ENCODE measurements at regions not wholly inside any gene's neighbourhood (a gene's known extent, or its start where the extent isn't known, plus 50 kb on each side); places are given as distances from the start of the nearest gene placed in this dataset.

DNA sequence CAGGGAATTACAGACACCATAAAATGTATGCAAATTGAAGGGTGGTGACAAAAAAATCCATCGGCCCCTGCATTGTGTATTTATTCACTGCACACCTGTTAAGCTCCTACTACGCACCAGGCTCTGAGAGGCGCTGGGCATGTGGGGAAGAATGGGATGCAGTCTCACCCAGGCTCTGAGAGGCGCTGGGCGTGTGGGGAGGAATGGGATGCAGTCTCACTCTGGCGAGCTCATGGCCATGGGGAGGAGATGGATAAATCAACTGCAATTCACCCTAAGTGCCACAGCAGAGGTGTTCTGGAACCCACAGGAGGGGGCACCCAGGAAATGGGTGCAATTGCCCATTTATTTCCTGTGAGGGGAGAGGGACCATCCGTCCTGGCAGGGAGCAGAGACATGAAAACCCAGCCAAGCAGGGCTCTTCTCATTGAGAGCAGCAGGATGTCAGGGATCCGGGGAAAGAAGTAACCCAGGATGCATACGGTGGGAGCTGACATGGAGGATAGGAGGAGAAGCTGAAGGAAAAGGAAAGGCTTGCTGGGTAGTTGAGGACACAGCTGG, 798.7 kb downstream of the TBC1D22A start:
- DNase-seq (ENCODE audit: low read depth) = no peak

DNA sequence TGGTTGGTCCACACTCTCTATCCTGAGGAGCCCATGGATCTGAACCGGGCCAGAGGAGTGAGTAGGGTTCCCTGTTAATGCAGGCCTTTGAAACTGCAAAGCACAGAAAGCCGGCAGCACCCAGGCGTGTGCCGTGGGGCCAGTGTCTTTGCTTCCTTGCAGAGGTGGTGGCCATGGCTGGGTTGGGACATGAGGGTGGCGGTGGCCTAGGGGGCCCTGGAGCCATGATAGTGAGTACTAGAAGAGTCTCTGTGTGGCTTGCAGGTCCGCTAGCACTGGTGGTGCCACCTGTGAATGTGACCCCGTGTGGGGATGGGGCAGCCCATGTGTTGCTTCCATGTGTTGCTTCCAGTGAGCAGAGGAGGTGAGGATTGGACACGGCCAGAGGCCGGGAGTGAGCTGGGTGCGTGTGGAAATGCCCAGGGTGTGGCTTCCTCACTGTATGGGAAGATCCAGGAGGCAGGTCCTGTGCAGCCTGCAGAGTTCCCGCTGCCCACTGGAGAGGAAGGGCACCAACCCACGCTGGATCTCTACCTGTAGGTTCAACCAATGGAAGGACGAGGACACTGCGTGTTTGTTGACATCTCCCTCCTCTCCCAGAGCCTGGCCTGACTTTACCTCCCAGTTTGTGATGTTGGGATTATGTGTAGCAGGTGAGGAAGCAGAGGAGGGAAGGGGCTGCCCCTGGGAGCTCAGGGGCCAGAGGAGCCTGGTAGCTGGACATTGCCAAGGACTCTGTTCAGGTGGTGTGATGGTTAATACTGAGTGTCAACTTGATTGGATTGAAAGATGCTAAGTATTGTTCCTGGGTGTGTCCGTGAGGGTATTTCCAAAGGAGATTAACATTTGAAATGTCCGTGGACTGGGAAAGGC, 796.6 kb downstream of the TBC1D22A start:
- no peak for DNase-seq (ENCODE audit: low read depth)

- no peak for DNase-seq (ENCODE audit: low read depth)
Observed at GRCh38 chr22:47556473-47556872, 794.0 kb downstream of the TBC1D22A start.

DNA sequence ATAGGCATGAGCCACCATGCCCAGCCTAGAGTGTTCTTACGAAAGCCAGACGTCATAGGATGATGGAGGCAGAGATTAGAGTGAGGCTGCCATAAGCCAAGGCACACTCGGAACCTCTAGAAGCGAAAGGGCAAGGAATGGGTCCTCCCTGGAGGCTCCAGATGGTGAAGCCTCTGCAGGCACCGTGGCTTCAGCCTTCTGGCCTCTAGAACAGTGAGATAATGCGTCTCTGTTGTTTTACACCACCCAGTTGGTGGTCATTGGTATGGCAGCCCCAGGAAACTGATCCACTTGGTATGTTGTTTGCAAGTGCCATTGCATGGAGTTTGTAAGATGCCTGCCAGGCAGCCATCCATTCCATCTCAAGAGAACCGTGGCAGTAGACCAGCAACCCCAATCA, 791.0 kb downstream of the TBC1D22A start:
- no peak for DNase-seq (ENCODE audit: low read depth)

GRCh38 chr22:47552541-47553205, 790.2 kb downstream of the TBC1D22A start:
- no peak for DNase-seq (ENCODE audit: low read depth)

DNA sequence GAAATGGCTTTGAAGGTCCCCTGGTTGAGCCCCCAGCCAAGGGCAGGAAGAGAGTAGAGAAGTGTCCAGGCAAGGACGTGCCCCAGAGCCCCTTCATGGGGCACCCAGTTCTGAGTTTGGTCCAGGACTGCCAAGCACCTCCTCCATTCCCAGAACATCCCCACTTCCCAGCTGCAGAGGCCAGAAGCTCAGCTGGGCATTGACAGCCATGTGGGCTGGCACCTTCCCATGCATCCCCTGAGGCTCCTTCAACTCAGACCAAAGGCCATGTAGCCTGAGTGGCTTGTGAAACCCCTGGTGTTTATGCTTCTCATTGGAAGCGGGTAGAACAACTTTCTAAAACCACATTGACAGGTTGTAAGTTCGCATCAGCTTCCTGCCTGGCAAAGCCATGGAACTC, 789.6 kb downstream of the TBC1D22A start:
- no peak for DNase-seq (ENCODE audit: low read depth)

DNA sequence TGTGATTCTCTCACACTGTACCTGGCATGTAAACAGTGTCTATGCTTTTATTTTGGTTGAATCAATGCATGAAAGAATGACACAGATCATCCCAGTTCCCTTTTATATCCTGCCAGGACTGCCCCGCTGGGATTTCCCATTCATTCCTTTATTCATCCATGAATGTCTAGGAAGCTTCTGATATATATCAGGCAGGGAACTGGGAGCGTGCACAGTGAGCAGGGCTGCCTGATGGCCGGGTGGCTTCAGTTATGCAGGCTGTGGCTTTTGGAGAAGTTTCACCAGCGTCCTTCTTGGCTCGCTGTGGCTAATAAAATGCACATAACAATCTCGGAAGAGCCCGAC, 789.0 kb downstream of the TBC1D22A start:
- DNase-seq (ENCODE audit: low read depth) = no peak

DNA sequence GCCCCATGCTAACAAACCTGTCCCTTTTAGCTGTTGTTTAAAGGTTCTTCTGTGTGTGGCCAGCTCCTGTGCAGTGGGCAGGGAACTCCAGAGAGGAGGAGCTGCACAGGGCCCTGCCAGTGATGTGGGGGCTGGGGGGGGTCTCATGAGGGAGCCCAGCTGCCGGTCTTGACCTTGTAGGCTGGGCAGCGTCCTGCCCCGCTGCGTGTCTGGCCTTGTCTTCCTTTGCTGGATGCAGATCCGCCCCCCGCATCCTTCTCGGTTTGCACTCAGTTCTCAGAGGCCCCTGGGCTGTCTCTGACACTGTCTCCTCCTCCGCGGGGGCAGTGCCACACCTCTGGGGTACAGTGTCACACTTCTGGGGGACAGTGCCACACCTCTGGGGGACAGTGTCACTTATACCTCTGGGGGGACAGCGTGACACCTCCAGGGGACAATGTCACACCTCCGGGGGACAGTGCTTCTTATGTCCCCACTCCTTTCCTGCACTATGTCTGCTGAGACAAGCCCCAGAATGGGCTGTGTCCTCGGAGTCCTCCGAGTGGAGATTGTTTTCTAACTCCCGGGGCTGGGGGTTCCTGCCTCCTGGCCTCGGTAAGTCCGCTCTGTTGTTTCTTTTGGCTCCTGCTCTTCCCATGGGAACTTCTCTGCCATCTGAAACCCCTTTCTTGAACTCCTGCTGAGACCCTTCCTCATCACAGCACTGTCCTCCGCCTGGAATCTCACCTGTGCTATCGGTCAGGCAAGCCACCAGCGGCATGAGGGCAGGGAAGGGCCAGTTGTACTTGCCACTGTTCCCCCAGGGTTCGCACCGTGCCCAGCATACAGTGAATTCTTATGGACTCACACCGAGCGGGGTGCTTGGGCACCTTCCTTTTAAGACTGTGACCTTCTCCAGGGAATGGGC, 788.3 kb downstream of the TBC1D22A start:
- no peak for DNase-seq (ENCODE audit: low read depth)

DNA sequence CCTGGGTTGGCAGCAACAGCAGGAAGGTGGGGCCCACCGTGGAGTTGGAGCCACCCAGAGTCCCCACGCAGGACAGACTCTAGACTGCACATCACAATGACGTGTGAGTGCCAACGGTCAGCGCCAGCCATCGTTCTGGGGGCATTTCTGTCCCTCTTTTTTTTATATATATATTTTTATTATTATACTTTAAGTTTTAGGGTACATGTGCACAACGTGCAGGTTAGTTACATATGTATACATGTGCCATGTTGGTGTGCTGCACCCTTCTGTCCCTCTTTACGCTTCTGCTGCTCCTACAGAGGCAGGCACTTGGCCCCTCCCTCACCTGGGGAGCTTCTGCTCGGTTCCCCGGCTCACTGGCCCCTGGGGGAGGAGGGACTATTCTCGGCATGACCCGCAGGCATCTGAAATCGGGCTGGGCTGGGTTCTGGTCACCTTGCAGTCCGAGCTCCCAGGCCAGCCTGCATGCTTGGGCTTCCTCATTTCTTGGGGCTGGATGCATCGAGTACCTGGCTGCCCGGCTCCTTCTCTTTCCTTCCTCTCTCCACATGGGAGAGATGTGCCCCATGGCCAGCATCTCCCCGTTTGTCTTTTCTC, 787.4 kb downstream of the TBC1D22A start:
- no peak for DNase-seq (ENCODE audit: low read depth)

DNA sequence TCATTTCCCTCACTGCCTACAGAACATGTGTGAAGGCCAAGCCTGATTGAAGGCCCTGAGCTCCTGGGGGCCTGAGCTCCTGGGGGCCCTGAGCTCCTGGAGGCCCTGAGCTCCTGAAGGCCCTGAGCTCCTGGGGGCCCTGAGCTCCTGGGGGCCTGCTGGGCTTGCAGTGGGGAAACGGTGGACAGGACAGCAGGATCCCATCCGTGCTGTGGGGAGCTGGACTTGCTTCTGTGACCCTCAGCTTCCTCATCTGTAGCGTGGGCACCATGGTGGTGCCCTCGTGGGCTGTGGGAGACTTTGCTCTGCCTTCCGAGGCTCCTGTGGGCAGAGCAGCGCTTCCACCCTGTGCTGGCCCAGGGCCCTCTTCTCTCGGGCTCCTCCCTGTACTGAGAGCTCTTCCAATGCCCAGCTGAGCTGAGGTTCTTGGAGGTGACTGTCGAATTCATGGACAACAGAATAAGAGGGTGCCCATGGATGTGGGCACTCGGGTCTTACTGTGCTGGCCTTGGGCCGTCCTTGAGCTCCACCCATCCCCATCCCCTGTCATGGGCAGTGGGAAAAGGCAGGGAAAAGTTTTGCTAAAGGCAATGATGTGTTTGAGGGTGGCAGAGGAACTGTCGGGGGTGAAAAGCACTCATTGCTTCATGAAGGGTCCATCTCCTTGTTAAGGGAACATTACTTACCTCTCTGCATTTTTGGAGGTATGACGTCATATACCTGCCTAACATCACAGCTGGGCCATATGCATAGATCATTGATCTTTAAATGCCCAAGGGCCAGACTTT, 786.7 kb downstream of the TBC1D22A start:
- DNase-seq (ENCODE audit: low read depth) = no peak

DNA sequence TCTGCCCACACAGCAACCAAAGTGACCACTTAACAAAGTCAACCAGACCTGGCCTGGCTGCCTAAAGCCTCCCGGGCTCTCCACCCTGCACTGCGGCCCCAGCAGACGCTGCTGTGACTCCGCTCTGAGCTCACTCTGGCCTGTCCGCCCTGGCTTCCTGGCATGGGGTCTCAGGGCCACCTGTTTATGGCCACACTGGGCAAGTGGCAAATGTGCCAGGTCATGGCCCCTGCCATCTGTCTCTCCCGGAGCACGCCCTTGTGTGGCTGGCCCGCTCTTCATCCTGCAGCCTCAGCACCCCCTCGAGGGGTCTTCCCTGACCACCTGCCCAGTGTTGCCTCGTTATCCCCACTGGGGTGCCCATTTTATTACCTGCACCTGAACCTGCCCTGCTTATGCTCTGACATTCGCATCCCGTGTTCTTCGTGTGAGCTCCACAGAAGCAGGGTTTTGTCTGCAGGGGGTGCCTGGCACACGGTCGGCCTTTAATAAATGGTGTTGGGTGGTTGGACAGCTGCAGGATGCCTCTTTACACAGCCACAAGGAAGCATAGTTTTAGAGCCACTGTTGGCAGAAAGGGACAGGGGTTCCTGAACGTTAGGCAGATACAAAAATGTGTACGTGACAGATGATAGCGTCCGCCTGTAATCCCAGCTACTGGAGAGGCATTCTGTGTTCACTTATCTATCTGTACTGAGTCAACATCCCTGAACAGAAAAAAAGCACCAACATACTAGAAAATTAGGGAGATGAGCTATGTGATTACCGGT, 785.6 kb downstream of the TBC1D22A start:
- DNase-seq (ENCODE audit: low read depth) = no peak

- DNase-seq (ENCODE audit: low read depth) = no peak
Observed at GRCh38 chr22:47547239-47547661, 784.8 kb downstream of the TBC1D22A start.

GRCh38 chr22:47544696-47545095, 782.2 kb downstream of the TBC1D22A start:
- no peak for DNase-seq (ENCODE audit: low read depth)

- DNase-seq (ENCODE audit: low read depth) = no peak
Observed at GRCh38 chr22:47543447-47543846, 781.0 kb downstream of the TBC1D22A start.

GRCh38 chr22:47540011-47540410, 777.6 kb downstream of the TBC1D22A start:
- no peak for DNase-seq (ENCODE audit: low read depth)

DNA sequence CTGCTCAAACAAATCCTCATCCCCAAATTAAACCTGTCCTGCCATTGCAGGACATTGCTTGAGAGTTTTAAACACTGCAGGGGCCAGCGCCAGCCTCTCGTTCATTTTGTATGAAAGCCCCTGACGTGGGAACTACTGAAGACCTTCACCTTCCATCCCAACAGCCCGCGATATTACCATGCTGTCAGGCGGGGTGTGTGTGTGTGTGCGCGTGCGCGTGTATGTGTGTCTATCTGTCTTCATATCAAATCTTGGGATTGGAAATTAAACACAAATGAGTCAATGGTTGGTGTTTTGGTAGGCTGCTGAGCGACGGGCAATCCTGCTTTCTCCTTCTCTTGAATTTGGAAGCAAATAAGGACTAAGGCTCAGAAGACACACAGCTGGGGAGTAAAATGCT, 776.9 kb downstream of the TBC1D22A start:
- DNase-seq (ENCODE audit: low read depth) = no peak

DNA sequence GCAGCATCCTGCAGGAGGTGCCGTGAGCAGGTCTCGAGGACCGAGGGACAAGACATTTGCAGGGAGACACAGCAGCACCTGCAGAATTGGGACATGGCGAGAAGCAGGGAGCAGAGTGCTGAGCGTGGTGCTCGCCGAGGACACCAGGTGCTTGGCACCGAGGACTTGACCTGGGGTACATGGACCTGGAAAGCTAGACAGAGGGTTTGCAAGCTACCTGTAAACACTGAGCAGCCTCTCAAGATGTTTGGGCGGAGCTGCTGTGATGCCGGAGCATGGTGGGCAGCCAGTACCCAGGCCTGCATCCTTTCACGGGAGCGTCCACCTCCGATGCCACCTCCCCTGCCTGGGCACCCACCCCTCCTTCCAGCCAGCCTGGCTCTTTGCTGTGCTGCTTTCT, 773.2 kb downstream of the TBC1D22A start:
- DNase-seq (ENCODE audit: low read depth) = no peak

GRCh38 chr22:47534804-47535410, 772.5 kb downstream of the TBC1D22A start:
- DNase-seq (ENCODE audit: low read depth) = no peak

DNA sequence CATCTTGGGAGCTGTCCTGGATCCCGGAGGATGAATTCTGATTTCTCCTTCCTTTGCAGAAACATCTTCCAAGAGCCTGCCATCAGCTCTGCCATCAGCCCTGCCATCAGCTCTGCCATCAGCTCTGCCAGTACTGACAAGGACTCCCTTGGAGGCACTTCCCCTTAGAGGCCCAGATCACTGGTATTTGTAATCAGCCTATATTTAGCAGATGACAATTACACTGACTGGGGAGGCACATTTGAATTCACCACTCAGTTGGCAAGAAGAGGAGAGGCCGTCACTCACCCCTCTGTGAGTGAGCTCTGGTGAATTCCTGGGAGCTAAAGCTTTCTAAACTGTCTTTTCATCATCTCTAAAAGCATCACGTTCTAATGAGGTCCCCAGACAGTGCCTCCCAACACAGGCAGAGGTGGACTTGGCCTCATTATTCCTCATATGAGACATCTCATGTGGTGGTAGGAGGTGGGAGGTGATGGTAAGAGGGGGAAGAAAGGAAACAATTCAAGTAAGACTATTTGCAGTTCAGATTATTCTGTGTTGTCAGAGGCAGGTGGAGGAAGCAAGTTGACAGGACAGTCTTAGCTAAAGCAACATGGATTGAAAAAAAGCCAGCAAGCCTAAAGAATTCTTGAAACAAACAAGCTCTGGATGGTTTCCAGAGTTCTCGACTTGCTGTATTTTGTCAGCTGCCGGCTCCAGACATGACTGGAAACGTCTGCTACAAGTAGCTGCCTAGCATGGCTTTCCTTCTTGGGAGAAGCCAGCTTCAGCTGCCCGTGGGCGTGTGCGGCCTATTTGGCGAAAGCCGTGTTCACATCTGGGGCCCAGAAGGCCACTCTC, 771.7 kb downstream of the TBC1D22A start:
- no peak for DNase-seq (ENCODE audit: low read depth)

Data from stimulated activated CD8-positive, alpha-beta memory T cell treated with anti-CD3 and anti-CD28 coated beads, Interleukin-12 subunit alpha, Interleukin-12 subunit beta, amount 100 ng/mL, for 1 hour (primary cell).